GM12864 (cell line): ENCODE measurements at regions not wholly inside any gene's neighbourhood (a gene's known extent, or its start where the extent isn't known, plus 50 kb on each side); places are given as distances from the start of the nearest gene placed in this dataset.

Experiments used
- DNase-seq: peaks from one replicate; pipeline ENCODE4 v3.0.0-alpha.2; 2011; ENCODE audit warnings: low read depth
- H3K4me3 ChIP-seq: 2 replicates; pipeline ENCODE4 v1.5.1; 2011; ENCODE audit warnings: mild to moderate bottlenecking, low read depth, low read length, control low read depth
- TF ChIP-seq, protein P1 (sequence below): IDR thresholded peaks from 2 replicates; pipeline ENCODE4 v1.5.1; 2011; ENCODE audit warnings: low read depth, mild to moderate bottlenecking, moderate library complexity, low read length, control low read depth, inconsistent platforms; ENCODE audit errors: missing control alignments

DNA sequence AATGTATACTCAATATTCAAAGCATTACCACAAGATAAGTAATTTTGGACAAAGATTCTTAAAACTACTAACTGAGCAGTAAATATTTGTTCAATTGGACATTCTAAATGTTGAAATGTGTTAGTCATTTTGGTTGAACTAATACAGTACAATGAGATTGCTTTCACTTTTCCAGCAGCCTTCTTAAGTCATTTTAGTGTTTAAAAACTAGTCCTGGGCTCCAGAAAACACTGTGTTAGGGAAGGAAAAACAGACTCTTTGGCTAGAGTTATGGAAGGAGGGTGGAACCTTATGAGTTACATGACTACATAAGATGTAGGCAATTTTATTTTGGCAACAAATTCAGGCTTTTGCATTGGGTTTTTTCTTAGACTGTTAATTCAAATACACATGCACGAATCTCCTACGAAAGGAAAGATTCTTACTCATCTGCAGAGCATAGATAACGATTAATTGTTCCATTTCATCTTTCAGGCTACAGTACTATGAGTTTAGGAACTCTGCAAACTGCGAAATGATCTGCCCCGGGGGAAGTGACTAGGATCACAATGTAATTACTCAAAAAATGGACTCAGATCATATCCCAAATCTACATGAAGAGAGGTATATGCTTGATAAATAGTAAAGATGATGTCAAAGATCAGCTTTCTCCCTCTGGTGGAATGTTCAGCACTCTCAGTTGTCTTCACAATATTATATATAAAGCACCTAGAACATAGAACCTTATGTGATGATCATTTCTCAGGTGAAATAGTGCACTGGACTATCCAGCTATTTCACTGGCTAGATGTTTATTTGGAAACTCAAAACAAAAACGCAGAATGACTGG is 492.8 kb upstream of the MDFIC2 start:
- no peak for DNase-seq
- TF ChIP-seq, protein P1, sequence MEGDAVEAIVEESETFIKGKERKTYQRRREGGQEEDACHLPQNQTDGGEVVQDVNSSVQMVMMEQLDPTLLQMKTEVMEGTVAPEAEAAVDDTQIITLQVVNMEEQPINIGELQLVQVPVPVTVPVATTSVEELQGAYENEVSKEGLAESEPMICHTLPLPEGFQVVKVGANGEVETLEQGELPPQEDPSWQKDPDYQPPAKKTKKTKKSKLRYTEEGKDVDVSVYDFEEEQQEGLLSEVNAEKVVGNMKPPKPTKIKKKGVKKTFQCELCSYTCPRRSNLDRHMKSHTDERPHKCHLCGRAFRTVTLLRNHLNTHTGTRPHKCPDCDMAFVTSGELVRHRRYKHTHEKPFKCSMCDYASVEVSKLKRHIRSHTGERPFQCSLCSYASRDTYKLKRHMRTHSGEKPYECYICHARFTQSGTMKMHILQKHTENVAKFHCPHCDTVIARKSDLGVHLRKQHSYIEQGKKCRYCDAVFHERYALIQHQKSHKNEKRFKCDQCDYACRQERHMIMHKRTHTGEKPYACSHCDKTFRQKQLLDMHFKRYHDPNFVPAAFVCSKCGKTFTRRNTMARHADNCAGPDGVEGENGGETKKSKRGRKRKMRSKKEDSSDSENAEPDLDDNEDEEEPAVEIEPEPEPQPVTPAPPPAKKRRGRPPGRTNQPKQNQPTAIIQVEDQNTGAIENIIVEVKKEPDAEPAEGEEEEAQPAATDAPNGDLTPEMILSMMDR = no peak
- no peak overlapping the region for H3K4me3 ChIP-seq

DNA sequence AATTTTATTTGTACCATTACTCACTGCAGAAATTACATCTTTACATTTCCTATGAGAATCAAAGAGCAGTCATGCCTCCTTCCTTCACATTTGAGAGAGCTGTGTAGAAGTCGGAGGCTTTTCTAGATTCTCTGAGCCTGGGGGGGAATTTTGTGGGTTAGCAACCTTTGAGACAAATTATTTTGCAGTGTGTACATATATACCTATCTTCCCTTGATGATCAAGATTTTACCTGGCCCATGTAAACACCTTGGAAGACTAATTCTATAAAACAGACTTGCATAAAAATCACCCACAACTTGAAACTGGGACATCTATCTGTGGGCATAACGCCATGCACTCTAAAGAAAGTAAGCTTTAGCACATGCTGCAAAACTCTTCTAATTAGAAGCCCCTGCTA is 491.5 kb upstream of the MDFIC2 start:
- no peak for DNase-seq
- H3K4me3 ChIP-seq = no peak overlapping the region
- TF ChIP-seq, protein P1 = no peak

DNA sequence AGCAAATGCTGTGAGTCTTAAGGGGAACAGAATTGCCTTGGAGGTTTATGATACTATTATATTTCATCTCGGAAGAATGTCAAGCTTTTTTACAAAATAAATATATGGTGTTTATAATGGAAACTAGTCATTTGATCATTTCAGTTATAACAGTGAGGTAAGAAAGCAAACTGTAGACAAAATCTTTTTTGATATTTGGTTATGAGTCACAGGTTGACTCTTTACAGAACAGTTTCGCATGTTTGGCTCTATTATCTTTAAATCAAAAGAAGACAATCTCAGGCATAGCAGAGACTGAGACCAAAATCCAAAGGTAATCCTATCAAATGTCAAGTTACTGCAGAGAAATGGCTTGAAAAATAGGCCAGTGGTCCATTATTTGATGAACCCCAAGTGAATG is 490.9 kb upstream of the MDFIC2 start:
- DNase-seq = no peak
- H3K4me3 ChIP-seq = no peak overlapping the region
- TF ChIP-seq, protein P1 = no peak

DNA sequence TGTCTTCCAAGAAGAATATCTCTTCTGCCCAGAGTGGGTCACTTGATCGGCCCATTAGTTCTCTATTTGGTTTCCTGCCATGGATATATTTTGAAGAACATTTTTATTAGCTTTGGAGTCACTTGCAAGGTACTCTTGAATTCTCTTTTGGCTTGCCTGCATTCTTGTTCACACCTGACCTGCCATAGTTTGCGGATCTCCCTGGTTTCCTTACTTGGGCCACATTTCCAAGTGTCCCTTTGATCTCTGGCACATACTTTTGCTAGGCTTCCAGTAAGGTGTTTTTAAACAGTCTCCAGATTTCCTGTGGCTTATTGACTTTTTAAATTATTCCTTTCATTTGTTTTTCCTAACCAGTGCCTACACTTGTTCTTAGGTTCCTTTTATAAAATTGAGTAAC is 488.5 kb upstream of the MDFIC2 start:
- TF ChIP-seq, protein P1 = no peak
- H3K4me3 ChIP-seq = no peak overlapping the region
- DNase-seq = no peak

DNA sequence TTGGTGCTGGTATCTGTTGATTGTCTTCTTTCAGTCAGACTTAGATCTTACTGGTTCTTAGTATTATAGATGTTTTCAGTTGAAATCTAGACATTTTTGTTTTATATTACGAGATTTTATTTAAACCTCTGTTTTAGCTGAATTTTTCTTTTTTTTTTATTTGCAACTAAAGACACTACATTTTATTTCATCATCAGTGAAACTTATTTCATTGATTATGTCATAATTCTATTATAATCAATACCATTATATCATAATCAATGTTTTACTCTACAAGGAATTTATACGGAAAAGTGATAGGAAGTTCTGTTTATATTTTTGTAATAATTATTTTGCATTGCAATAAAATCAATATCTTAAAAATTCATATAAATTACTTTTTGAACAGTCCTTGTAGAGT is 477.4 kb upstream of the MDFIC2 start:
- no peak for DNase-seq
- TF ChIP-seq, protein P1 = no peak
- H3K4me3 ChIP-seq = no peak overlapping the region

DNA sequence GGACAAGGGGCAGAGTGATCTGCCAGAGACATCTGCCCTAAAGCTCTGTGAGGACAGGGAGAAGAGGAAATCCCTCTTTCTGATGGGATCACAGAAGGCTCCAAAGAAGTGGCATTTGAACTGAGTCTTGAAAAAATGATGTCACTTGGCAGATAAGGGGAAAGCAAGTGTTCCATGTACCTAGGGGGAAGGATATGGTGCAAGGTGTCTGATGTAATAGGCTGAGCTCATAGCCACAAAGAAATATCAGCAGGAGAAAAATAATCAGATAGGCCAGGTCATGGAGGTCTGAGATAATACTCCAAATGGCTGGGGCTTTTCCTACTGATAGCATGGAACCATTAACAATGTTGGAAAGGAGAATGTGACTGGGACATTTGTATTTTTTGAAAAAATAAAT is 468.4 kb upstream of the MDFIC2 start:
- no peak for DNase-seq
- TF ChIP-seq, protein P1 = no peak
- no peak overlapping the region for H3K4me3 ChIP-seq

DNA sequence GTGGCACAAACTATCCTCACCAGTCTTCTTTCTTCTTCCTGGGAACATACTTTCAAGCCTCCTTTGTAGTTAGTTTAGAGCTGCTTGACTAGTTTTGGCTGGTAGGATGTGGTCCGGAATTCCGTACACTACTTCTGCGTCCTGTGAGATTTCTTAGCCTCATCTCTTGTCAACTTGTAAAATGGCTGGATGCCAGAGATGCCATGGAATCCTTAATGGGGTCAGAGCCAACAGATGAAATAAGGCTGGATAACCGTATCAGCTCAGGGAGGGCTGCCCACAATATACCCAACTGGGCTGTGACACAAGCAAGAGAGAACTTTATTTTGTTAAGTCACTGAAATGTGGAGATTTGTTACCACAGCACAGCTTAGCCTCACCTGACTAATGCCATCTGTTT is 466.9 kb upstream of the MDFIC2 start:
- TF ChIP-seq, protein P1 = no peak
- H3K4me3 ChIP-seq = no peak overlapping the region
- no peak for DNase-seq
